Femur (tissue), 1 donor: ENCODE measurements at regions not wholly inside any gene's neighbourhood (a gene's known extent, or its start where the extent isn't known, plus 50 kb on each side); places are given as distances from the start of the nearest gene placed in this dataset.
"Not testable (repeated sequence)": the region's sequence is repeated elsewhere in the genome, so short reads cannot be mapped to it uniquely, and the experiment has no call there.

Source experiments
- DNase-seq: peaks from one replicate; pipeline ENCODE4 v3.0.0-alpha.2; 2017

GRCh38 chr2:101609433-101609832 is 88.1 kb upstream of the MAP4K4 start:
- no peak for DNase-seq

- no peak for DNase-seq
These were observed 88.8 kb upstream of the MAP4K4 start for GRCh38 chr2:101608408-101609310.

- peak; percentile 75 for DNase-seq
These were observed 100.1 kb upstream of the MAP4K4 start for GRCh38 chr2:101597347-101597944.

GRCh38 chr2:101596333-101596732 is 101.2 kb upstream of the MAP4K4 start:
- DNase-seq = no peak

- DNase-seq = no peak
These were observed 110.3 kb upstream of the MAP4K4 start for GRCh38 chr2:101587251-101587650.

GRCh38 chr2:101583861-101584260 is 108.9 kb upstream of the RFX8 start:
- DNase-seq = no peak

GRCh38 chr2:101581675-101582299 is 106.9 kb upstream of the RFX8 start:
- DNase-seq = no peak

- no peak for DNase-seq
These were observed 105.6 kb upstream of the RFX8 start for GRCh38 chr2:101580528-101580927.

GRCh38 chr2:101578671-101579070 is 103.8 kb upstream of the RFX8 start:
- no peak for DNase-seq

- DNase-seq = not testable (repeated sequence)
These were observed 103.2 kb upstream of the RFX8 start for GRCh38 chr2:101578135-101578534.

GRCh38 chr2:101577173-101577572 is 102.3 kb upstream of the RFX8 start:
- no peak for DNase-seq

- DNase-seq = no peak
These were observed 99.7 kb upstream of the RFX8 start for GRCh38 chr2:101574622-101575021.

GRCh38 chr2:101571951-101572350 is 97.0 kb upstream of the RFX8 start:
- DNase-seq = no peak

- no peak for DNase-seq
These were observed 95.1 kb upstream of the RFX8 start for GRCh38 chr2:101569886-101570520.

GRCh38 chr2:101568969-101569368 is 94.1 kb upstream of the RFX8 start:
- DNase-seq = no peak

- no peak for DNase-seq
These were observed 91.8 kb upstream of the RFX8 start for GRCh38 chr2:101566632-101567228.

- no peak for DNase-seq
These were observed 88.9 kb upstream of the RFX8 start for GRCh38 chr2:101563849-101564248.

GRCh38 chr2:101560780-101561315 is 85.9 kb upstream of the RFX8 start:
- no peak for DNase-seq

- DNase-seq = peak; percentile 63
These were observed 84.6 kb upstream of the RFX8 start for GRCh38 chr2:101559551-101559950.

GRCh38 chr2:101558740-101559525 is 84.0 kb upstream of the RFX8 start:
- DNase-seq = peak; percentile 51

- DNase-seq = no peak
These were observed 81.1 kb upstream of the RFX8 start for GRCh38 chr2:101556033-101556459.
